ENCODE measurements at regions not wholly inside any gene's neighbourhood (a gene's known extent, or its start where the extent isn't known, plus 50 kb on each side); places are given as distances from the start of the nearest gene placed in this dataset.

DNA sequence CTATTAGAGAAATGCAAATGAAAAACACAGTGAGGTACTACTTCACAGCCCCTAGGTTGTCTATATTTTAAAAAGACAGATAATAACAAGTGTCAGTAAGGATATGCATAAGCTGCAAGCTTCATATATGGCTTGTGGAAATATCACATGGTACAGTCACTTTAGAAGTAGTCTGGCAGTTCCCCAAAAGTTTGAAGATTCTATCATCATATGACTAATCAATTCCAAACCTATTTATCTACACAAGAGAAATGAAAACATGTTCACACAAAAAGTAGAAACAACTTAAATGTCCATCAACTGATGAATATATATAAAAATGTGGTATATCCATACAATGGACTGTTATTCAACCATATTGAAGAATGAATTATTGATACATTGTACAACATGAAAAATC lies 185.8 kb upstream of the STK26 start:
- Mint-ChIP-seq H3K27me3 (no peaks in the 10 kb centered on the region), H3K36me3 (ENCODE audit: insufficient read depth) (no peaks in the 10 kb centered on the region), H3K9me3 (ENCODE audit: low read depth) (no peaks in the 10 kb centered on the region), H3K4me3 (ENCODE audit: low read depth) (no peak overlapping the region), H3K4me1 (ENCODE audit: low read depth) (peaks cover 4% of the 10 kb centered on the region), H3K27ac (no peak overlapping the region)
- DNase-seq (ENCODE audit: low spot score, unreplicated experiment), result no peak
- TF ChIP-seq, protein P1, sequence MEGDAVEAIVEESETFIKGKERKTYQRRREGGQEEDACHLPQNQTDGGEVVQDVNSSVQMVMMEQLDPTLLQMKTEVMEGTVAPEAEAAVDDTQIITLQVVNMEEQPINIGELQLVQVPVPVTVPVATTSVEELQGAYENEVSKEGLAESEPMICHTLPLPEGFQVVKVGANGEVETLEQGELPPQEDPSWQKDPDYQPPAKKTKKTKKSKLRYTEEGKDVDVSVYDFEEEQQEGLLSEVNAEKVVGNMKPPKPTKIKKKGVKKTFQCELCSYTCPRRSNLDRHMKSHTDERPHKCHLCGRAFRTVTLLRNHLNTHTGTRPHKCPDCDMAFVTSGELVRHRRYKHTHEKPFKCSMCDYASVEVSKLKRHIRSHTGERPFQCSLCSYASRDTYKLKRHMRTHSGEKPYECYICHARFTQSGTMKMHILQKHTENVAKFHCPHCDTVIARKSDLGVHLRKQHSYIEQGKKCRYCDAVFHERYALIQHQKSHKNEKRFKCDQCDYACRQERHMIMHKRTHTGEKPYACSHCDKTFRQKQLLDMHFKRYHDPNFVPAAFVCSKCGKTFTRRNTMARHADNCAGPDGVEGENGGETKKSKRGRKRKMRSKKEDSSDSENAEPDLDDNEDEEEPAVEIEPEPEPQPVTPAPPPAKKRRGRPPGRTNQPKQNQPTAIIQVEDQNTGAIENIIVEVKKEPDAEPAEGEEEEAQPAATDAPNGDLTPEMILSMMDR (IDR thresholded peaks at IDR 0.05; ENCODE audit: unreplicated experiment), result no peak

DNA sequence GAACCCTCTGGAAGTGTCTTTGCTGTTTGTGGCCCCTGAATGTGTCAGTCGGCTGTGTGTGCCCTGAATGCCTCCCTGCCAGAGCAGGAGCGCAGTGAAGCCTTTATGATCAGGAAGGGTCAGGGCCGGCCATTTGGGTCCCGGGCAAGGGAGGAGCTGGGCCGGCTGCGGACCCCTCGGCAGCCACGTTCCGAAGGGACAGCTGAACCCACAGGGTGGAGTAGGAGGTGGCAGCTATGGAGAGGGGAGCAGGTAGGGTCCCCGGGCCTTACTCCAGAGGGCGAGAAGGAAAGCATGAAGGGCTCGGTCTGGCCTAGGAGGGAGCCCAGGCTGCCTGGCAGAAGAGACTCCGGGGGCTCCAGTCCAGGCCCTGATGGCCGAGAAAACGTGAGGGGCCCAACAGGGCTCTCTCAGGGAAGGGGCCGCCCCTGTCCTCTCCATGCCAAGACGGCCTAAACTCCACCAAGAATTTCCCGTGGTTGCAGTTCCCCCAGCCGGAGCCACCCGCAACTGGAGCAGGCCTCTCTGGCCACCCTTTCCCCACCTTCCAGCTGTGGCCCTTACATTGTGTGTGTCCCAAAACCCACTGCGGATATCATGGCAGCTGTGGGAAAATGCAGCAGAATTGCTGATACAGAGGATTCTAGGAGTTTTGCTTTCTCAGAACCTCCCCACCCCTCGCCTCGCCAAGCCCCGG lies 182.2 kb upstream of the STK26 start:
- Mint-ChIP-seq H3K27me3 (no peaks in the 10 kb centered on the region), H3K36me3 (ENCODE audit: insufficient read depth) (no peaks in the 10 kb centered on the region), H3K4me1 (ENCODE audit: low read depth) (peaks cover 6% of the 10 kb centered on the region), H3K4me3 (ENCODE audit: low read depth) (no peak overlapping the region), H3K9me3 (ENCODE audit: low read depth) (no peaks in the 10 kb centered on the region), H3K27ac (no peak overlapping the region)
- TF ChIP-seq, protein P1 (IDR thresholded peaks at IDR 0.05; ENCODE audit: unreplicated experiment), result no peak
- no peak for DNase-seq (ENCODE audit: low spot score, unreplicated experiment)

DNA sequence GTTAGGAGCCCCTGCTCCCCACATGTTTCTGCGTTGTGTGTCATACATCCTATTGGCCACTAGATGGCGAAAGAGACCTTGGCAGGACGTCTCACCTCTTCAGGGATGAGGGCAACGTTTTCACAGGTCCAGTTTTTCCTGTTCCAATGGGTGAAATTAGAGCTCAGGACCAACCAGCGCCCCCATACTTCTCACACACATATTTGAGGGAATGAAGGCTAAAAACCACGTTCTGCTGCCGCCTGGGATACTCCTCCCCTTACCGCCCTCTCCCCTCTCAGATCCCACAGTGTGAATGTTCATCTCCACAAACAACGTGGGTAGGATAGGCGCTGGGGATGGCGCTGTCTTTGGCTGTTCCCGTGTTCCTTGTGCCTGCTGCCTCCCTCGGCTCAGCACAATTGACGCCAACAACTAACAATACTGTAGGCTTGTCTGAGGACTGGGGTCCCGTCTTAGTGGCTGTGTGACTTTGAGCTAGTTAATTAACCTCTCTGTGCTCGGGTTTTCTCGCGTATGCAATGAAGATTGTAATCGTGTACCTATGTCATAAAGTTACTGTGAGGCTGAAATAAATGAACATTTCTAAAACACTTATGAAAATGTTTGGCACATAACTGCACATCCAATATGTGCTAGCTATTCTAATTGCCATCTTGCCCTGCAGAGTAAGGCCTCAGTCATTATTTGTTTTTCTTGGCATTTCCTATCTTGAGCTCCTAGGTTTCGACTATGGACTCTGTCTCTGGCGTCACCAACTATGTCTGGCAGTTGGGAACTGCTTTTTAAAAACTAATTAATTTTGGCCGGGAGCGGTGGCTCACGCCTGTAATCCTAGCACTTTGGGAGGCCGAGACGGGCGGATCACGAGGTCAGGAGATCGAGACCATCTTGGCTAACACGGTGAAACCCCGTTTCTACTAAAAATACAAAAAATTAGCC lies 181.3 kb upstream of the STK26 start:
- Mint-ChIP-seq H3K36me3 (ENCODE audit: insufficient read depth) (no peaks in the 10 kb centered on the region), H3K9me3 (ENCODE audit: low read depth) (no peaks in the 10 kb centered on the region), H3K4me1 (ENCODE audit: low read depth) (peaks cover 6% of the 10 kb centered on the region), H3K27ac (no peak overlapping the region), H3K4me3 (ENCODE audit: low read depth) (no peak overlapping the region), H3K27me3 (no peaks in the 10 kb centered on the region)
- TF ChIP-seq, protein P1 (IDR thresholded peaks at IDR 0.05; ENCODE audit: unreplicated experiment), result peak; percentile 92
- peak; percentile 36 for DNase-seq (ENCODE audit: low spot score, unreplicated experiment)

DNA sequence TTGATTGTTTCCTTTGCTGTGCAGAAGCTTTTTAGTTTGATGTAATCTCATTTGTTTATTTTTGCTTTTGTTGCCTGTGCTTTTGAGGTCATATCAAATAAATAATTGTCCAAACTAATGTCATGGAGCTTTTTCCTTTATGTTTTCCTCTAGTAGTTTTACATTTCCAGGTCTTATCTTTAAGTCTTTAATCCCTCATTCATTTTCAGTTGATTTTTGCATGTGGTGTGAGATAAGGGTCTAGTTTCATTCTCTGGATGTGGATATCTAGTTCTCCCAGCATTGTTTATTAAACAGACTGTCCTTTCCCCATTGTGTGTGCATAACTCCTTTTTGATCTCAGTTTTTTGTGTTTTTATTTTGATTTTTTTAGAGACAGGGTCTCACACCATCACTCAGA lies 179.1 kb upstream of the STK26 start:
- Mint-ChIP-seq H3K27ac (no peak overlapping the region), H3K9me3 (ENCODE audit: low read depth) (no peaks in the 10 kb centered on the region), H3K27me3 (no peaks in the 10 kb centered on the region), H3K36me3 (ENCODE audit: insufficient read depth) (no peaks in the 10 kb centered on the region), H3K4me3 (ENCODE audit: low read depth) (no peak overlapping the region), H3K4me1 (ENCODE audit: low read depth) (peaks cover 6% of the 10 kb centered on the region)
- no peak for DNase-seq (ENCODE audit: low spot score, unreplicated experiment)
- TF ChIP-seq, protein P1 (IDR thresholded peaks at IDR 0.05; ENCODE audit: unreplicated experiment), result no peak

DNA sequence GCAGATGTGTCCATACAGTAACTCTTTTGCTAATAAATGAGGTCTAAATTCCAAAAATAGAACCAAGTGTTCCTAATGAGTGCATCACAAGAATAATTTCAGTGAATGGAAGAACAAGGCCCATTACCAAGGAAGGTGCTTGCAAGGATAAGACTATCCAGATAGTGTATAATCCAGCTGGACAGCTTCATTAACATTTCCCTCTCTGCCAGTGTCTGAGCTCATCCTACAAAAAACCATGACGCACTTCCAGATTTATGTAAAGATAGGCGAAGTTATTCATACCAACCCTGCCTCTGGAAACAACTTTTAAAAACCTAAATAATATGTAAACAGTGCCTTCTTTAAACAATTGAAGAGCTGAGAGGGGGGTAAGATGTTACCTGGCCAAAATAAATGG lies 177.9 kb upstream of the STK26 start:
- Mint-ChIP-seq H3K9me3 (ENCODE audit: low read depth) (no peaks in the 10 kb centered on the region), H3K27me3 (no peaks in the 10 kb centered on the region), H3K4me3 (ENCODE audit: low read depth) (no peak overlapping the region), H3K36me3 (ENCODE audit: insufficient read depth) (no peaks in the 10 kb centered on the region), H3K4me1 (ENCODE audit: low read depth) (peaks cover 6% of the 10 kb centered on the region), H3K27ac (no peak overlapping the region)
- DNase-seq (ENCODE audit: low spot score, unreplicated experiment), result no peak
- TF ChIP-seq, protein P1 (IDR thresholded peaks at IDR 0.05; ENCODE audit: unreplicated experiment), result no peak
